GM12873 (cell line): ENCODE measurements at regions not wholly inside any gene's neighbourhood (a gene's known extent, or its start where the extent isn't known, plus 50 kb on each side); places are given as distances from the start of the nearest gene placed in this dataset.

Source experiments
- TF ChIP-seq, protein P1 (sequence below): IDR thresholded peaks from 2 replicates; pipeline ENCODE4 v1.5.1; 2012; ENCODE audit warnings: low read depth, mild to moderate bottlenecking, moderate library complexity, low read length, control low read depth; ENCODE audit not compliant: insufficient read depth; ENCODE audit errors: missing control alignments

DNA sequence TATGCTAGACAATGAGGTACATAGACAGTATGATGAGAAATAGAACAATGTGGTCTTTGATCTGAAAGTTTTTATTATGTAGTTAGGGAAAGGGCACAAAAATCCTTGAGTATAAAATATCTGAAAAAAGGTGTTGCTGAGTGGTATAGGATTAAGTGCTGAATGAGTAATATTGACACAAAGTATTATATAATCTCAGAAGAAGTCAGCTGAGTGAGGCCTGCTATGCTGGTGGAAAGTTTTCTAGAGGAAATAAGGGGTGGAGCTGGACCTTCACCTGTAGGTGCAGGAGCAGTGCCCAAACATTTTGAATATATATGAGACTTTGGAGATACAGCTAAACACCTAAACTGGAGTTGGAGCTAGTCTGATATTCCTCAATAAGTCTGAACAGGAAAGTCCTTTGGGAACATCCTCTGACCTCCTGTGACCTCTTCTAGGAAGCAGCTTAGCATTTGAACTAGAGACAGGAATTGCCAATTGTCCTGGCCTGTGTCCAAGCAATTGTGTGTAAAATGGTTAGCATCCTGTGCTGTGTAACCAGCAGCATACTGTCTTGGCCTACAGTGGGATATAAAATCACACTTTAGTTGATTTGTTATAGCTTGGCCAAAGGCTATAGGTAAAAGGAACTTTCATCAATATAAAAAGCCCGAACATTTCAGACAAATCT, 285.3 kb downstream of the ANKRD50 start:
- TF ChIP-seq, protein P1, sequence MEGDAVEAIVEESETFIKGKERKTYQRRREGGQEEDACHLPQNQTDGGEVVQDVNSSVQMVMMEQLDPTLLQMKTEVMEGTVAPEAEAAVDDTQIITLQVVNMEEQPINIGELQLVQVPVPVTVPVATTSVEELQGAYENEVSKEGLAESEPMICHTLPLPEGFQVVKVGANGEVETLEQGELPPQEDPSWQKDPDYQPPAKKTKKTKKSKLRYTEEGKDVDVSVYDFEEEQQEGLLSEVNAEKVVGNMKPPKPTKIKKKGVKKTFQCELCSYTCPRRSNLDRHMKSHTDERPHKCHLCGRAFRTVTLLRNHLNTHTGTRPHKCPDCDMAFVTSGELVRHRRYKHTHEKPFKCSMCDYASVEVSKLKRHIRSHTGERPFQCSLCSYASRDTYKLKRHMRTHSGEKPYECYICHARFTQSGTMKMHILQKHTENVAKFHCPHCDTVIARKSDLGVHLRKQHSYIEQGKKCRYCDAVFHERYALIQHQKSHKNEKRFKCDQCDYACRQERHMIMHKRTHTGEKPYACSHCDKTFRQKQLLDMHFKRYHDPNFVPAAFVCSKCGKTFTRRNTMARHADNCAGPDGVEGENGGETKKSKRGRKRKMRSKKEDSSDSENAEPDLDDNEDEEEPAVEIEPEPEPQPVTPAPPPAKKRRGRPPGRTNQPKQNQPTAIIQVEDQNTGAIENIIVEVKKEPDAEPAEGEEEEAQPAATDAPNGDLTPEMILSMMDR = no peak

GRCh38 chr4:124428648-124429047, 283.9 kb downstream of the ANKRD50 start:
- TF ChIP-seq, protein P1 = no peak

DNA sequence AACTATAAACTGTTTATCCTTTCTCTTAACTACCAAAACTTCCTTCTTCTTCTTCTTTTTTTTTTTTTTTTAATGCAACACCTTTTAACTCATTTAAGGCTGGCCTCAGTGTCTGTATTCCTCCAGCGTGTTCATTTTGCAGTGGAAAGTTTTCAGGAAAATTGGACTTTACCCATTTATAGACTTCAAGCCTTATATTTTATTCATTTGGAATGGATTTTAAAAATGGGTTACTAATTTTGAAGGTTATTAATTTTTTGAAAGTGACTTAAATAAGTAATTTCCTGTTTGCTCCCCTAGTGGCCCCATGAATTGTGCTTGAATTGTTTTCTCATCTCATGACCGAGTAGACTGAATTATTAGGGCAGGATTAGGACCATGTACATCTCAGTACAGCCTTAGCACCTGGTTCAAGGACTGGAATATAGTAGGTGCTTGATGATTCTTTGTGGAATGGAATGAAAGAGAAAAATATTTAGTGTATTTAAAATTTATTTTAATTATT, 282.7 kb downstream of the ANKRD50 start:
- TF ChIP-seq, protein P1 = no peak

DNA sequence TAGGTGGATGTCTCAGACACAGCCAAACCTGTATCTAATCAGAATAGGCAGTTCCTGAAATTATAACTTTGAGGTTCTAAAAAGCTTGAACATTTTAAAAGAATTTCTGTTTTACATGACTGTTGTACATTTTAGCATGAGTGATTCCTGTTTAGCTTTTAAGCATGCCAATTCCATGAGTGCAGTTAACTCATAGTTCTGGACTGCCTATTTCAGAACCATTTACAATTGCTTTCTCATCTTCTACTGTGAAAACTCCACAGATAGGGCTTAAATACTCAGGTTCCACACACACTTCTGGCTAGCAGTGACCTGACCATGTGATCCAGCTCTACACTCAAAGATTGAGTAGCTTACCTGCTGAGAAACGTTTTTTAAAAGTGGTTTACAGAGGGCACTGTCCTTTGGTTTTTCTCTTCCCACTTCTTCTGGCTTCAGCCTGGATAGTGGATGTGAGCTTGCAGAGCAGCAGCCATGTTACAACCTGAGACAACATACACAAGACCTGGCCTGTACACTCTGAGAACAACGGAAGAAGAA, 280.8 kb downstream of the ANKRD50 start:
- TF ChIP-seq, protein P1 = no peak

GRCh38 chr4:124432500-124432899, 280.0 kb downstream of the ANKRD50 start:
- TF ChIP-seq, protein P1 = no peak

DNA sequence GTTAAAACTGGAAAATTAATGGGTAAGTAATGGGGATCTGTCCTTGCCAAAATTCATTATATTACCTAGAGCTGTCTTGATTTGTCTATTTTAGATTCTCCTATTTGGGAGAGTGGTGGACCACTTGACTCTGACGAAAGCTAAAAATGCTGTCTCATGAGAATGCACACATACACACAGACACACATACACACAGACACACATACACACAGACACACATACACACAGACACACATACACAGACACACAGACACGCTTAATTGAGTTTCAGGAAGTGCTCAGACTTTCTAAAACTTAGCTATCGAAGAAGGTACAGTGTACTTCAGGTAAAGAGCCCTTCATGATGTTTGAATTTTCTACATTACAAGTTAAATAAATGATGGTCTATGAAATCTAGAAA, 279.5 kb downstream of the ANKRD50 start:
- TF ChIP-seq, protein P1 = no peak

GRCh38 chr4:124433500-124433899, 279.0 kb downstream of the ANKRD50 start:
- TF ChIP-seq, protein P1 = no peak
